Neural progenitor cell (in vitro differentiated cells): ENCODE measurements at regions not wholly inside any gene's neighbourhood (a gene's known extent, or its start where the extent isn't known, plus 50 kb on each side); places are given as distances from the start of the nearest gene placed in this dataset.

Source experiments
- DNase-seq: peaks from one replicate; pipeline ENCODE4 v3.0.0-alpha.2; 2016; ENCODE audit warnings: low spot score
- H2AFZ ChIP-seq: fragments of 200-600 bp; sonication (generic); replicated peaks from 2 replicates; pipeline ENCODE4 v1.6.1; 2016; ENCODE audit warnings: antibody characterized with exemption
- H3F3A ChIP-seq: fragments of 200-600 bp; sonication (generic); 2 replicates; pipeline ENCODE4 v1.6.1; 2016; ENCODE audit warnings: antibody characterized with exemption, low read depth
- H3K27ac ChIP-seq: fragments of 200-600 bp; sonication (generic); 2 replicates; pipeline ENCODE4 v1.5.1; 2016; ENCODE audit warnings: mild to moderate bottlenecking
- H3K27me3 ChIP-seq: fragments of 200-600 bp; sonication (generic); 2 replicates; pipeline ENCODE4 v1.6.1; 2016; ENCODE audit warnings: mild to moderate bottlenecking, moderate library complexity
- H3K36me3 ChIP-seq: fragments of 200-600 bp; sonication (generic); 2 replicates; pipeline ENCODE4 v1.5.1; 2016
- H3K4me1 ChIP-seq: fragments of 200-600 bp; sonication (generic); 2 replicates; pipeline ENCODE4 v1.6.1; 2016; ENCODE audit warnings: mixed run types
- H3K4me2 ChIP-seq: fragments of 200-600 bp; sonication (generic); 2 replicates; pipeline ENCODE4 v1.6.1; 2016
- H3K4me3 ChIP-seq: fragments of 200-600 bp; sonication (generic); 2 replicates; pipeline ENCODE4 v1.5.1; 2016
- H3K79me2 ChIP-seq: fragments of 200-600 bp; sonication (generic); 2 replicates; pipeline ENCODE4 v1.6.1; 2016; ENCODE audit warnings: low read depth
- H3K9ac ChIP-seq: fragments of 200-600 bp; sonication (generic); 2 replicates; pipeline ENCODE4 v1.6.1; 2016
- H3K9me3 ChIP-seq: fragments of 200-600 bp; sonication (generic); 2 replicates; pipeline ENCODE4 v1.5.1; 2016; ENCODE audit warnings: low read depth
- H4K20me1 ChIP-seq: fragments of 200-600 bp; sonication (generic); 2 replicates; pipeline ENCODE4 v1.6.1; 2016; ENCODE audit warnings: low read depth
- H3K27ac Mint-ChIP-seq: 3 replicates; pipeline ENCODE4 v1.8.0; 2021; ENCODE audit warnings: mixed read lengths
- H3K27me3 Mint-ChIP-seq: 2 replicates; pipeline ENCODE4 v1.8.0; 2022; ENCODE audit warnings: low read depth, mild to moderate bottlenecking, inconsistent platforms, moderate library complexity, mixed read lengths; ENCODE audit not compliant: insufficient read depth
- H3K36me3 Mint-ChIP-seq: 3 replicates; pipeline ENCODE4 v1.8.0; 2021; ENCODE audit warnings: mixed read lengths
- H3K4me1 Mint-ChIP-seq: 3 replicates; pipeline ENCODE4 v1.8.0; 2021; ENCODE audit warnings: mixed read lengths
- H3K4me3 Mint-ChIP-seq: 3 replicates; pipeline ENCODE4 v1.8.0; 2021; ENCODE audit warnings: mild to moderate bottlenecking, moderate library complexity, mixed read lengths
- H3K9me3 Mint-ChIP-seq: 3 replicates; pipeline ENCODE4 v1.8.0; 2020; ENCODE audit warnings: mixed read lengths
- CTCF ChIP-seq: fragments of 200-600 bp; sonication (generic); IDR thresholded peaks from 2 replicates; pipeline ENCODE4 v1.5.1; 2017; ENCODE audit warnings: antibody characterized with exemption, mild to moderate bottlenecking
- EZH2 ChIP-seq: fragments of 200-600 bp; sonication (generic); IDR thresholded peaks from 2 replicates; pipeline ENCODE4 v1.6.1; 2017; ENCODE audit warnings: antibody characterized with exemption, mild to moderate bottlenecking, moderate library complexity
- EZH2phosphoT487 ChIP-seq: fragments of 200-600 bp; sonication (generic); IDR thresholded peaks from 2 replicates; pipeline ENCODE4 v1.6.1; 2017; ENCODE audit warnings: antibody characterized with exemption

GRCh38 chr4:116755051-116755450 is 330.3 kb downstream of the TRAM1L1 start:
- Mint-ChIP-seq H3K36me3 (no peaks in the 10 kb centered on the region), H3K4me1 (no peaks in the 10 kb centered on the region)

GRCh38 chr4:116752027-116752426 is 333.3 kb downstream of the TRAM1L1 start:
- Mint-ChIP-seq H3K27me3 (no peaks in the 10 kb centered on the region), H3K9me3 (no peaks in the 10 kb centered on the region), H3K4me1 (no peaks in the 10 kb centered on the region), H3K36me3 (no peaks in the 10 kb centered on the region), H3K27ac (no peak overlapping the region), H3K4me3 (no peak overlapping the region)
- Histone ChIP-seq H3F3A (no peaks in the 10 kb centered on the region), H3K36me3 (no peaks in the 10 kb centered on the region), H3K79me2 (no peaks in the 10 kb centered on the region), H3K9ac (no peak overlapping the region), H3K27me3 (no peaks in the 10 kb centered on the region), H3K4me2 (no peak overlapping the region), H3K4me1 (no peaks in the 10 kb centered on the region), H3K9me3 (no peaks in the 10 kb centered on the region), H2AFZ (no peak overlapping the region), H3K4me3 (no peak overlapping the region), H4K20me1 (no peaks in the 10 kb centered on the region), H3K27ac (no peak overlapping the region)
- TF ChIP-seq EZH2phosphoT487, result no peak
- no peak for TF ChIP-seq EZH2
- no peak for TF ChIP-seq CTCF
- no peak for DNase-seq

More at GRCh38 chr4:116755051-116755450, 330.3 kb downstream of the TRAM1L1 start:
- no peaks in the 10 kb centered on the region for H3F3A ChIP-seq
- no peak overlapping the region for H3K4me3 Mint-ChIP-seq
- no peaks in the 10 kb centered on the region for H3K79me2 ChIP-seq
- no peak overlapping the region for H3K27ac ChIP-seq
- no peaks in the 10 kb centered on the region for H3K4me1 ChIP-seq
- H3K36me3 ChIP-seq, result no peaks in the 10 kb centered on the region
- H3K4me3 ChIP-seq, result no peak overlapping the region
- H3K27ac Mint-ChIP-seq, result no peak overlapping the region
- H3K9me3 Mint-ChIP-seq, result no peaks in the 10 kb centered on the region
- TF ChIP-seq EZH2phosphoT487 (no peak), EZH2 (no peak), CTCF (no peak)
- no peaks in the 10 kb centered on the region for H3K27me3 Mint-ChIP-seq
- H3K4me2 ChIP-seq, result no peak overlapping the region
- H4K20me1 ChIP-seq, result no peaks in the 10 kb centered on the region
- no peak for DNase-seq
- H3K27me3 ChIP-seq, result no peaks in the 10 kb centered on the region
- no peak overlapping the region for H2AFZ ChIP-seq
- H3K9ac ChIP-seq, result no peak overlapping the region
- H3K9me3 ChIP-seq, result no peaks in the 10 kb centered on the region

DNA sequence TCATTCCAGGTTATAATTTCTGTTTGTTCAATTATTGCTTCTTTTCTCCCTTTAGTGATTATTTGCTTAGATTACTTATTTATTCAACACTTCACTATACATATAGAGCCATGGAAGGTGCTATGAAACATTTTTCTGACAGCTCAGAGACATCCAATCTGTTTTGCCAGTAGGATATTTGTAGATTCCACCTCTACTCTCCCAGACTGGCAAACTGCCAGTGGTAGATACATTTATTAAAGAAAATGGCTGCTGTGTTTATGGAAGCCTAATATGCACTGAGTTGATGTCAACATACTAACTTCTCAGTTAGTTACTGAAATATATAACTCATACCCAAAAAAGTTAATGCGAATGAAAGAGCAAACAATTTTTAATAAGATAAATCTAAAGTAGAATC is 348.6 kb downstream of the TRAM1L1 start:
- Histone ChIP-seq H3K9ac (no peak overlapping the region), H3K4me2 (no peak overlapping the region), H3K4me1 (no peaks in the 10 kb centered on the region), H3K27me3 (no peaks in the 10 kb centered on the region), H4K20me1 (no peaks in the 10 kb centered on the region), H3K36me3 (no peaks in the 10 kb centered on the region), H3F3A (no peaks in the 10 kb centered on the region), H3K9me3 (no peaks in the 10 kb centered on the region), H2AFZ (no peak overlapping the region), H3K4me3 (no peak overlapping the region), H3K79me2 (no peaks in the 10 kb centered on the region), H3K27ac (no peak overlapping the region)
- Mint-ChIP-seq H3K27me3 (no peaks in the 10 kb centered on the region), H3K9me3 (no peaks in the 10 kb centered on the region), H3K27ac (no peak overlapping the region), H3K4me1 (no peaks in the 10 kb centered on the region), H3K36me3 (no peaks in the 10 kb centered on the region), H3K4me3 (no peak overlapping the region)
- DNase-seq, result no peak
- TF ChIP-seq EZH2 (no peak), EZH2phosphoT487 (no peak), CTCF (no peak)
